ENCODE measurements at regions not wholly inside any gene's neighbourhood (a gene's known extent, or its start where the extent isn't known, plus 50 kb on each side); places are given as distances from the start of the nearest gene placed in this dataset.

GRCh38 chr6:98044791-98045470 lies 761.9 kb upstream of the MMS22L start:
- Histone ChIP-seq H3K9me3 (no peaks in the 10 kb centered on the region), H3K4me1 (ENCODE audit: control insufficient read depth in 1 of 2, insufficient read depth in 2 of 2, low read depth in 1 of 2, low read length in 1 of 2) (peaks cover 0 to 24% of the 10 kb centered on the region in 2 experiments; a peak in 2 of 4 replicates), H3K9me2 (no peaks in the 10 kb centered on the region), H3K4me2 (no peak overlapping the region), H3K79me2 (ENCODE audit: insufficient read depth) (no peaks in the 10 kb centered on the region), H3K27ac (ENCODE audit: low read depth in 2 of 2, low read length in 1 of 2) (no peak overlapping the region), H3F3A (replicated peaks; ENCODE audit: insufficient read depth) (no peaks in the 10 kb centered on the region), H4K20me1 (ENCODE audit: insufficient read depth) (no peaks in the 10 kb centered on the region), H3K27me3 (ENCODE audit: insufficient read depth) (no peaks in the 10 kb centered on the region), H3K9ac (no peak overlapping the region), H3K4me3 (ENCODE audit: low read depth in 2 of 2, low read length in 1 of 2) (no peak overlapping the region), H3K36me3 (replicated peaks in 1 of 2; ENCODE audit: control insufficient read depth in 1 of 2, insufficient read depth in 2 of 2, low read length in 1 of 2) (no peaks in the 10 kb centered on the region), H2AFZ (ENCODE audit: low read depth) (no peak overlapping the region)
- ChIA-PET POLR2A (no interaction called here), CTCF (interaction anchor here (1.4 to 1.7 kb wide), 2 partner anchors 11 to 800 kb away, joined by 5 to 11 read pairs; no protein-coding TSS in a partner anchor)
- no peak for DNase-seq
- WGBS (ENCODE audit: low lambda C conversion rate) = 53% methylated on average over 7 of the region's 7 CpGs
- no peak for TF ChIP-seq GABPA (IDR thresholded peaks at IDR 0.05; ENCODE audit: low read depth)
- TF ChIP-seq NFIC (IDR thresholded peaks at IDR 0.05; ENCODE audit: borderline replicate concordance) = no peak
- no peak for TF ChIP-seq PBX3 (IDR thresholded peaks at IDR 0.05)
- TF ChIP-seq, protein P1, sequence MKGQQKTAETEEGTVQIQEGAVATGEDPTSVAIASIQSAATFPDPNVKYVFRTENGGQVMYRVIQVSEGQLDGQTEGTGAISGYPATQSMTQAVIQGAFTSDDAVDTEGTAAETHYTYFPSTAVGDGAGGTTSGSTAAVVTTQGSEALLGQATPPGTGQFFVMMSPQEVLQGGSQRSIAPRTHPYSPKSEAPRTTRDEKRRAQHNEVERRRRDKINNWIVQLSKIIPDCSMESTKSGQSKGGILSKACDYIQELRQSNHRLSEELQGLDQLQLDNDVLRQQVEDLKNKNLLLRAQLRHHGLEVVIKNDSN (IDR thresholded peaks at IDR 0.05; ENCODE audit: borderline replicate concordance, low read depth) = no peak
- no peak for TF ChIP-seq TCF12 (IDR thresholded peaks at IDR 0.05)
- TF ChIP-seq, protein P2, sequence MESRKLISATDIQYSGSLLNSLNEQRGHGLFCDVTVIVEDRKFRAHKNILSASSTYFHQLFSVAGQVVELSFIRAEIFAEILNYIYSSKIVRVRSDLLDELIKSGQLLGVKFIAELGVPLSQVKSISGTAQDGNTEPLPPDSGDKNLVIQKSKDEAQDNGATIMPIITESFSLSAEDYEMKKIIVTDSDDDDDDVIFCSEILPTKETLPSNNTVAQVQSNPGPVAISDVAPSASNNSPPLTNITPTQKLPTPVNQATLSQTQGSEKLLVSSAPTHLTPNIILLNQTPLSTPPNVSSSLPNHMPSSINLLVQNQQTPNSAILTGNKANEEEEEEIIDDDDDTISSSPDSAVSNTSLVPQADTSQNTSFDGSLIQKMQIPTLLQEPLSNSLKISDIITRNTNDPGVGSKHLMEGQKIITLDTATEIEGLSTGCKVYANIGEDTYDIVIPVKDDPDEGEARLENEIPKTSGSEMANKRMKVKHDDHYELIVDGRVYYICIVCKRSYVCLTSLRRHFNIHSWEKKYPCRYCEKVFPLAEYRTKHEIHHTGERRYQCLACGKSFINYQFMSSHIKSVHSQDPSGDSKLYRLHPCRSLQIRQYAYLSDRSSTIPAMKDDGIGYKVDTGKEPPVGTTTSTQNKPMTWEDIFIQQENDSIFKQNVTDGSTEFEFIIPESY (IDR thresholded peaks at IDR 0.05; ENCODE audit: borderline replicate concordance, low read depth) = no peak
- TF ChIP-seq EP300 (IDR thresholded peaks at IDR 0.05; ENCODE audit: borderline replicate concordance in 1 of 2, low read depth in 1 of 2, low read length in 1 of 2) = no peak
- TF ChIP-seq RFX5 (IDR thresholded peaks at IDR 0.05; ENCODE audit: low read length) = no peak
- TF ChIP-seq, protein P3, sequence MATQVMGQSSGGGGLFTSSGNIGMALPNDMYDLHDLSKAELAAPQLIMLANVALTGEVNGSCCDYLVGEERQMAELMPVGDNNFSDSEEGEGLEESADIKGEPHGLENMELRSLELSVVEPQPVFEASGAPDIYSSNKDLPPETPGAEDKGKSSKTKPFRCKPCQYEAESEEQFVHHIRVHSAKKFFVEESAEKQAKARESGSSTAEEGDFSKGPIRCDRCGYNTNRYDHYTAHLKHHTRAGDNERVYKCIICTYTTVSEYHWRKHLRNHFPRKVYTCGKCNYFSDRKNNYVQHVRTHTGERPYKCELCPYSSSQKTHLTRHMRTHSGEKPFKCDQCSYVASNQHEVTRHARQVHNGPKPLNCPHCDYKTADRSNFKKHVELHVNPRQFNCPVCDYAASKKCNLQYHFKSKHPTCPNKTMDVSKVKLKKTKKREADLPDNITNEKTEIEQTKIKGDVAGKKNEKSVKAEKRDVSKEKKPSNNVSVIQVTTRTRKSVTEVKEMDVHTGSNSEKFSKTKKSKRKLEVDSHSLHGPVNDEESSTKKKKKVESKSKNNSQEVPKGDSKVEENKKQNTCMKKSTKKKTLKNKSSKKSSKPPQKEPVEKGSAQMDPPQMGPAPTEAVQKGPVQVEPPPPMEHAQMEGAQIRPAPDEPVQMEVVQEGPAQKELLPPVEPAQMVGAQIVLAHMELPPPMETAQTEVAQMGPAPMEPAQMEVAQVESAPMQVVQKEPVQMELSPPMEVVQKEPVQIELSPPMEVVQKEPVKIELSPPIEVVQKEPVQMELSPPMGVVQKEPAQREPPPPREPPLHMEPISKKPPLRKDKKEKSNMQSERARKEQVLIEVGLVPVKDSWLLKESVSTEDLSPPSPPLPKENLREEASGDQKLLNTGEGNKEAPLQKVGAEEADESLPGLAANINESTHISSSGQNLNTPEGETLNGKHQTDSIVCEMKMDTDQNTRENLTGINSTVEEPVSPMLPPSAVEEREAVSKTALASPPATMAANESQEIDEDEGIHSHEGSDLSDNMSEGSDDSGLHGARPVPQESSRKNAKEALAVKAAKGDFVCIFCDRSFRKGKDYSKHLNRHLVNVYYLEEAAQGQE (IDR thresholded peaks at IDR 0.05; ENCODE audit: low read depth, low read length) = no peak
- TF ChIP-seq CHD2 (IDR thresholded peaks at IDR 0.05; ENCODE audit: low read length, partially characterized antibody) = no peak
